ENCODE measurements at regions not wholly inside any gene's neighbourhood (a gene's known extent, or its start where the extent isn't known, plus 50 kb on each side); places are given as distances from the start of the nearest gene placed in this dataset.

- H3K4me3 Mint-ChIP-seq: no peak overlapping the region
- H3K36me3 Mint-ChIP-seq: no peaks in the 10 kb centered on the region
- peak; percentile 41 for DNase-seq (ENCODE audit: low spot score)
- H3K4me1 Mint-ChIP-seq: peaks cover 18% of the 10 kb centered on the region
- ATAC-seq: peak; percentile 96
- ChIA-PET CTCF (interaction anchor here (0.5 to 1.6 kb wide), 13 partner anchors 9 to 621 kb away, joined by 3 to 37 read pairs (median 4); no protein-coding TSS in a partner anchor), POLR2A (interaction anchor here (0.5 to 0.8 kb wide), 2 partner anchors 12 to 21 kb away, joined by 3 read pairs; no protein-coding TSS in a partner anchor)
- no peak overlapping the region for H3K27ac Mint-ChIP-seq
- no peaks in the 10 kb centered on the region for H3K9me3 Mint-ChIP-seq
- no peaks in the 10 kb centered on the region for H3K27me3 Mint-ChIP-seq (ENCODE audit: low read depth)
- TF ChIP-seq CBFB (CRISPR knock-in tag; IDR thresholded peaks at IDR 0.05; ENCODE audit: low read depth): no peak
- TF ChIP-seq, protein P1, sequence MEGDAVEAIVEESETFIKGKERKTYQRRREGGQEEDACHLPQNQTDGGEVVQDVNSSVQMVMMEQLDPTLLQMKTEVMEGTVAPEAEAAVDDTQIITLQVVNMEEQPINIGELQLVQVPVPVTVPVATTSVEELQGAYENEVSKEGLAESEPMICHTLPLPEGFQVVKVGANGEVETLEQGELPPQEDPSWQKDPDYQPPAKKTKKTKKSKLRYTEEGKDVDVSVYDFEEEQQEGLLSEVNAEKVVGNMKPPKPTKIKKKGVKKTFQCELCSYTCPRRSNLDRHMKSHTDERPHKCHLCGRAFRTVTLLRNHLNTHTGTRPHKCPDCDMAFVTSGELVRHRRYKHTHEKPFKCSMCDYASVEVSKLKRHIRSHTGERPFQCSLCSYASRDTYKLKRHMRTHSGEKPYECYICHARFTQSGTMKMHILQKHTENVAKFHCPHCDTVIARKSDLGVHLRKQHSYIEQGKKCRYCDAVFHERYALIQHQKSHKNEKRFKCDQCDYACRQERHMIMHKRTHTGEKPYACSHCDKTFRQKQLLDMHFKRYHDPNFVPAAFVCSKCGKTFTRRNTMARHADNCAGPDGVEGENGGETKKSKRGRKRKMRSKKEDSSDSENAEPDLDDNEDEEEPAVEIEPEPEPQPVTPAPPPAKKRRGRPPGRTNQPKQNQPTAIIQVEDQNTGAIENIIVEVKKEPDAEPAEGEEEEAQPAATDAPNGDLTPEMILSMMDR (IDR thresholded peaks at IDR 0.05): 0 out of 2 replicates have a peak, but pooled peaks have one; percentile 21
- TF ChIP-seq ZNF532 (CRISPR knock-in tag; IDR thresholded peaks at IDR 0.05; ENCODE audit: borderline replicate concordance): no peak
- TF ChIP-seq ZNF416 (CRISPR knock-in tag; IDR thresholded peaks at IDR 0.05): no peak
- TF ChIP-seq, protein P2, sequence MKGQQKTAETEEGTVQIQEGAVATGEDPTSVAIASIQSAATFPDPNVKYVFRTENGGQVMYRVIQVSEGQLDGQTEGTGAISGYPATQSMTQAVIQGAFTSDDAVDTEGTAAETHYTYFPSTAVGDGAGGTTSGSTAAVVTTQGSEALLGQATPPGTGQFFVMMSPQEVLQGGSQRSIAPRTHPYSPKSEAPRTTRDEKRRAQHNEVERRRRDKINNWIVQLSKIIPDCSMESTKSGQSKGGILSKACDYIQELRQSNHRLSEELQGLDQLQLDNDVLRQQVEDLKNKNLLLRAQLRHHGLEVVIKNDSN (CRISPR knock-in tag; IDR thresholded peaks at IDR 0.05): no peak
These were observed 105.0 kb upstream of the DGKB start for GRCh38 chr7:15007507-15007906.

GRCh38 chr7:15005672-15006071, 103.1 kb upstream of the DGKB start:
- POLR2A ChIA-PET: no interaction called here
- DNase-seq (ENCODE audit: low spot score) (no peak), ATAC-seq (no peak)
- Mint-ChIP-seq H3K27me3 (ENCODE audit: low read depth) (no peaks in the 10 kb centered on the region), H3K4me3 (no peak overlapping the region), H3K4me1 (peaks cover 2% of the 10 kb centered on the region; the same call in 1 of the 2 replicates), H3K36me3 (no peaks in the 10 kb centered on the region), H3K9me3 (no peaks in the 10 kb centered on the region), H3K27ac (no peak overlapping the region)
- TF ChIP-seq FOXJ3 (CRISPR knock-in tag; IDR thresholded peaks at IDR 0.05; ENCODE audit: borderline replicate concordance) (no peak), ZNF219 (CRISPR knock-in tag; IDR thresholded peaks at IDR 0.05; ENCODE audit: borderline replicate concordance) (no peak), JAZF1 (CRISPR knock-in tag; IDR thresholded peaks at IDR 0.05) (no peak)
- TF ChIP-seq, protein P3, sequence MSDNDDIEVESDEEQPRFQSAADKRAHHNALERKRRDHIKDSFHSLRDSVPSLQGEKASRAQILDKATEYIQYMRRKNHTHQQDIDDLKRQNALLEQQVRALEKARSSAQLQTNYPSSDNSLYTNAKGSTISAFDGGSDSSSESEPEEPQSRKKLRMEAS (CRISPR knock-in tag; IDR thresholded peaks at IDR 0.05): no peak
- TF ChIP-seq, protein P4, sequence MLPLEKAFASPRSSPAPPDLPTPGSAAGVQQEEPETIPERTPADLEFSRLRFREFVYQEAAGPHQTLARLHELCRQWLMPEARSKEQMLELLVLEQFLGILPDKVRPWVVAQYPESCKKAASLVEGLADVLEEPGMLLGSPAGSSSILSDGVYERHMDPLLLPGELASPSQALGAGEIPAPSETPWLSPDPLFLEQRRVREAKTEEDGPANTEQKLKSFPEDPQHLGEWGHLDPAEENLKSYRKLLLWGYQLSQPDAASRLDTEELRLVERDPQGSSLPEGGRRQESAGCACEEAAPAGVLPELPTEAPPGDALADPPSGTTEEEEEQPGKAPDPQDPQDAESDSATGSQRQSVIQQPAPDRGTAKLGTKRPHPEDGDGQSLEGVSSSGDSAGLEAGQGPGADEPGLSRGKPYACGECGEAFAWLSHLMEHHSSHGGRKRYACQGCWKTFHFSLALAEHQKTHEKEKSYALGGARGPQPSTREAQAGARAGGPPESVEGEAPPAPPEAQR (CRISPR knock-in tag; IDR thresholded peaks at IDR 0.05): no peak
- CTCF ChIA-PET: interaction anchor here (0.6 to 2.0 kb wide), 2 partner anchors 10 to 316 kb away, joined by 6 to 19 read pairs; no protein-coding TSS in a partner anchor

GRCh38 chr7:15000157-15000556, 97.6 kb upstream of the DGKB start:
- Mint-ChIP-seq H3K36me3 (peaks cover 4% of the 10 kb centered on the region; the same call in 1 of the 2 replicates), H3K4me1 (peaks cover 4% of the 10 kb centered on the region; the same call in 1 of the 2 replicates), H3K27ac (no peak overlapping the region), H3K27me3 (ENCODE audit: low read depth) (no peaks in the 10 kb centered on the region), H3K9me3 (peaks cover 8% of the 10 kb centered on the region), H3K4me3 (no peak overlapping the region)
- no peak for ATAC-seq
- DNase-seq (ENCODE audit: low spot score): no peak
- no peak for TF ChIP-seq RORB (CRISPR knock-in tag; IDR thresholded peaks at IDR 0.05)
- no peak for TF ChIP-seq GABPB1 (CRISPR knock-in tag; IDR thresholded peaks at IDR 0.05)
- POLR2A ChIA-PET: no interaction called here
- CTCF ChIA-PET: no interaction called here
